Panc1 (cell line): ENCODE measurements at regions not wholly inside any gene's neighbourhood (a gene's known extent, or its start where the extent isn't known, plus 50 kb on each side); places are given as distances from the start of the nearest gene placed in this dataset.

Source experiments
- ATAC-seq: fragments of 200-7000 bp; cut with Tn5 transposase; 2 replicates; pipeline ENCODE4 v1.9.1; 2020; ENCODE audit warnings: mild to moderate bottlenecking, moderate library complexity
- BruUV-seq: library from RNA; stranded (reverse); fragments of 400-500 nt; replicated peaks from 2 replicates; lab custom pipeline; 2021; lab: Mats Ljungman, UMichigan
- CTCF ChIA-PET: fragments of 300-600 bp; sonication (Branson Sonifier 250); formaldehyde crosslinking; loops from one replicate; lab custom pipeline; 2022; ENCODE audit warnings: antibody characterized with exemption; lab: Charles Lee
- POLR2A ChIA-PET: fragments of 300-600 bp; sonication (Branson Sonifier 250); formaldehyde crosslinking; loops from one replicate; lab custom pipeline; 2022; ENCODE audit warnings: antibody characterized with exemption; lab: Charles Lee
- DNase-seq: peaks from one replicate; pipeline ENCODE4 v3.0.0-alpha.2; 2010; ENCODE audit warnings: low read depth, low spot score
- H3K27ac ChIP-seq: 2 replicates; pipeline ENCODE4 v1.5.1; 2011; ENCODE audit warnings: mild to moderate bottlenecking, low read length, inconsistent platforms
- H3K27me3 ChIP-seq: fragments of 200-500 bp; sonication (Bioruptor generic); 2 replicates; pipeline ENCODE4 v1.6.0; 2014; ENCODE audit warnings: low read length, inconsistent platforms; ENCODE audit not compliant: control insufficient read depth, insufficient read depth
- H3K36me3 ChIP-seq: fragments of 200-500 bp; sonication (Bioruptor generic); 2 replicates; pipeline ENCODE4 v1.5.1; 2014; ENCODE audit warnings: inconsistent platforms, mild to moderate bottlenecking, low read length, moderate library complexity; ENCODE audit not compliant: control insufficient read depth, insufficient read depth
- H3K4me1 ChIP-seq: 2 replicates; pipeline ENCODE4 v1.5.1; 2011; ENCODE audit warnings: inconsistent platforms, mild to moderate bottlenecking, low read length, moderate library complexity; ENCODE audit not compliant: control insufficient read depth, insufficient read depth
- H3K4me3 ChIP-seq, 2 experiments: 2 replicates each; pipeline ENCODE4 v1.5.1; 2011 to 2012; ENCODE audit warnings: low read depth in 2 of 2, low read length in 2 of 2, mild to moderate bottlenecking in 2 of 2, inconsistent platforms in 1 of 2, moderate library complexity in 1 of 2
- H3K9me3 ChIP-seq: fragments of 200-500 bp; sonication (Bioruptor generic); 2 replicates; pipeline ENCODE4 v1.5.1; 2014; ENCODE audit warnings: low read depth, mild to moderate bottlenecking, inconsistent platforms, low read length, moderate library complexity; ENCODE audit not compliant: control insufficient read depth, insufficient read depth
- POLR2AphosphoS5 ChIP-seq: IDR thresholded peaks from 2 replicates; pipeline ENCODE4 v1.6.1; 2012; ENCODE audit warnings: mild to moderate bottlenecking, low read depth, low read length, moderate library complexity
- SIN3A ChIP-seq: IDR thresholded peaks from 2 replicates; pipeline ENCODE4 v1.6.1; 2012; ENCODE audit warnings: low read depth, mild to moderate bottlenecking, low read length, moderate library complexity, borderline replicate concordance; ENCODE audit not compliant: insufficient read depth
- TCF7L2 ChIP-seq: IDR thresholded peaks from 2 replicates; pipeline ENCODE4 v1.6.1; 2011; ENCODE audit warnings: mild to moderate bottlenecking, low read depth, low read length, inconsistent platforms
- in situ Hi-C: cut with HindIII; loops from 2 replicates; pipeline ENCODE4 v1.10.0; 2016; ENCODE audit warnings: low sequenced_read_pairs, low pct_unique_long_range_greater_than_20kb
- intact Hi-C: fragments of 100-400 bp; cut with micrococcal nuclease; formaldehyde crosslinking; loops from one replicate; pipeline ENCODE4 v1.10.0; 2022; ENCODE audit not compliant: unreplicated experiment
- TF ChIP-seq, protein P1 (sequence below): fragments of 450-650 bp; IDR thresholded peaks from 2 replicates; pipeline ENCODE4 v1.5.1; 2017; ENCODE audit warnings: mild to moderate bottlenecking
- TF ChIP-seq, protein P2 (sequence below), 2 experiments: IDR thresholded peaks; 2 replicates each; pipeline ENCODE4 v1.6.1; 2011 to 2012; ENCODE audit warnings: low read depth in 2 of 2, control low read depth in 1 of 2, low read length in 1 of 2, mild to moderate bottlenecking in 1 of 2, moderate library complexity in 1 of 2; ENCODE audit not compliant: insufficient read depth in 1 of 2

DNA sequence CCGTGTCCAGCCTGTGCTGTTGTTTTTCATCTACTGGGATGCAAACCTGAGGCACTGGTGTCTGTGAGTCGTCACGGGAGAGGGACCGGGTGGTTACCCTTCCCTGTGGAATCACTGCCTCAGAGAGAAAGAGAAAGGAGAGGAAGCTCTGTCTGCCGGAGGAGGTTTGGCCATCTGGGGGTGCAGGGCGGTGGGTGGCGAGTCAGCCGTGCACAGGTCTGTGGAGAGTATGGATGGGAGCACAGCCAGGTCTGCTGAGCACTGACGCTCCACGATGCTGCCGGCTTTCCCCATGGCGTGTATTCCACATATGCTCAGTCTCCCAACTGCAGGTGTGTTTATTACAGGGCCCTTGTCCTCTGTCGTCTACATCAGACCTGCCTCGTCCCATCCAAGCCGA is 395.2 kb upstream of the IRX4 start:
- in situ Hi-C loops (no loop called here), intact Hi-C loops (no loop called here)
- ATAC-seq (no peak), DNase-seq (no peak)
- ChIA-PET POLR2A (no interaction called here), CTCF (no interaction called here)
- Histone ChIP-seq H3K27me3 (no peaks in the 10 kb centered on the region; the same call in 1 of the 2 replicates), H3K4me1 (no peaks in the 10 kb centered on the region), H3K36me3 (no peaks in the 10 kb centered on the region), H3K4me3 (no peak overlapping the region), H3K9me3 (no peaks in the 10 kb centered on the region), H3K27ac (no peak overlapping the region)
- TF ChIP-seq POLR2AphosphoS5 (no peak), SIN3A (no peak), TCF7L2 (no peak)
- TF ChIP-seq, protein P1, sequence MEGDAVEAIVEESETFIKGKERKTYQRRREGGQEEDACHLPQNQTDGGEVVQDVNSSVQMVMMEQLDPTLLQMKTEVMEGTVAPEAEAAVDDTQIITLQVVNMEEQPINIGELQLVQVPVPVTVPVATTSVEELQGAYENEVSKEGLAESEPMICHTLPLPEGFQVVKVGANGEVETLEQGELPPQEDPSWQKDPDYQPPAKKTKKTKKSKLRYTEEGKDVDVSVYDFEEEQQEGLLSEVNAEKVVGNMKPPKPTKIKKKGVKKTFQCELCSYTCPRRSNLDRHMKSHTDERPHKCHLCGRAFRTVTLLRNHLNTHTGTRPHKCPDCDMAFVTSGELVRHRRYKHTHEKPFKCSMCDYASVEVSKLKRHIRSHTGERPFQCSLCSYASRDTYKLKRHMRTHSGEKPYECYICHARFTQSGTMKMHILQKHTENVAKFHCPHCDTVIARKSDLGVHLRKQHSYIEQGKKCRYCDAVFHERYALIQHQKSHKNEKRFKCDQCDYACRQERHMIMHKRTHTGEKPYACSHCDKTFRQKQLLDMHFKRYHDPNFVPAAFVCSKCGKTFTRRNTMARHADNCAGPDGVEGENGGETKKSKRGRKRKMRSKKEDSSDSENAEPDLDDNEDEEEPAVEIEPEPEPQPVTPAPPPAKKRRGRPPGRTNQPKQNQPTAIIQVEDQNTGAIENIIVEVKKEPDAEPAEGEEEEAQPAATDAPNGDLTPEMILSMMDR: no peak
- TF ChIP-seq, protein P2, sequence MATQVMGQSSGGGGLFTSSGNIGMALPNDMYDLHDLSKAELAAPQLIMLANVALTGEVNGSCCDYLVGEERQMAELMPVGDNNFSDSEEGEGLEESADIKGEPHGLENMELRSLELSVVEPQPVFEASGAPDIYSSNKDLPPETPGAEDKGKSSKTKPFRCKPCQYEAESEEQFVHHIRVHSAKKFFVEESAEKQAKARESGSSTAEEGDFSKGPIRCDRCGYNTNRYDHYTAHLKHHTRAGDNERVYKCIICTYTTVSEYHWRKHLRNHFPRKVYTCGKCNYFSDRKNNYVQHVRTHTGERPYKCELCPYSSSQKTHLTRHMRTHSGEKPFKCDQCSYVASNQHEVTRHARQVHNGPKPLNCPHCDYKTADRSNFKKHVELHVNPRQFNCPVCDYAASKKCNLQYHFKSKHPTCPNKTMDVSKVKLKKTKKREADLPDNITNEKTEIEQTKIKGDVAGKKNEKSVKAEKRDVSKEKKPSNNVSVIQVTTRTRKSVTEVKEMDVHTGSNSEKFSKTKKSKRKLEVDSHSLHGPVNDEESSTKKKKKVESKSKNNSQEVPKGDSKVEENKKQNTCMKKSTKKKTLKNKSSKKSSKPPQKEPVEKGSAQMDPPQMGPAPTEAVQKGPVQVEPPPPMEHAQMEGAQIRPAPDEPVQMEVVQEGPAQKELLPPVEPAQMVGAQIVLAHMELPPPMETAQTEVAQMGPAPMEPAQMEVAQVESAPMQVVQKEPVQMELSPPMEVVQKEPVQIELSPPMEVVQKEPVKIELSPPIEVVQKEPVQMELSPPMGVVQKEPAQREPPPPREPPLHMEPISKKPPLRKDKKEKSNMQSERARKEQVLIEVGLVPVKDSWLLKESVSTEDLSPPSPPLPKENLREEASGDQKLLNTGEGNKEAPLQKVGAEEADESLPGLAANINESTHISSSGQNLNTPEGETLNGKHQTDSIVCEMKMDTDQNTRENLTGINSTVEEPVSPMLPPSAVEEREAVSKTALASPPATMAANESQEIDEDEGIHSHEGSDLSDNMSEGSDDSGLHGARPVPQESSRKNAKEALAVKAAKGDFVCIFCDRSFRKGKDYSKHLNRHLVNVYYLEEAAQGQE (IDR thresholded peaks at IDR 0.05; ENCODE audit: insufficient read depth in 1 of 2, low read depth in 2 of 2, low read length in 1 of 2): no peak
- BruUV-seq: no TSS peak

DNA sequence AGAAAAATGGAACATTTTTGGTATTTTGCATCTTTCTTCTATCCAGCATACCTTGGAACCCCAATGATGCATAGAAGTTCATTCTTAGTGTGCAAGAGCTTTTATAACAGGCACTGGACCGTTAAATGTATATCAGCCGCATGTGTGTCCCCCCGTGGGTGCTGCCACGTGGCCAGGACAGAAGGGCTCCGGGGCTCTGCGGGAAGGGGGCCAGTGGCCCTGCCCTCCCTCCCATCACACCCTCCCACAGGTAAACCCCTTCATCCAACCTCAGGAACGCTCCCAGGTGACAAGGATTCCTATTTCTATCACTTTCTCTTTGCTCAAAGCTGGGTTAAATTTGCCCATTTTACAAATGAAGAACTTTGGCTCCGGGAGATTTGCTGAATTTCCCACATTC is 393.4 kb upstream of the IRX4 start:
- ChIA-PET CTCF (no interaction called here), POLR2A (interaction anchor here (0.6 kb wide), 1 partner anchor 15 kb away, joined by 3 read pairs; no protein-coding TSS in a partner anchor)
- H3K9me3 ChIP-seq: no peaks in the 10 kb centered on the region
- DNase-seq: no peak
- in situ Hi-C loops: no loop called here
- H3K27me3 ChIP-seq: no peaks in the 10 kb centered on the region; the same call in 1 of the 2 replicates
- H3K4me1 ChIP-seq: no peaks in the 10 kb centered on the region
- H3K4me3 ChIP-seq: no peak overlapping the region
- no peak overlapping the region for H3K27ac ChIP-seq
- intact Hi-C loops: no loop called here
- no peaks in the 10 kb centered on the region for H3K36me3 ChIP-seq
- no peak for ATAC-seq
- BruUV-seq: no TSS peak
- no peak for TF ChIP-seq SIN3A
- TF ChIP-seq, protein P2 (IDR thresholded peaks at IDR 0.05; ENCODE audit: insufficient read depth in 1 of 2, low read depth in 2 of 2, low read length in 1 of 2): no peak
- no peak for TF ChIP-seq POLR2AphosphoS5
- TF ChIP-seq, protein P1: no peak
- no peak for TF ChIP-seq TCF7L2
